Duodenal mucosa (tissue), 2 donors: ENCODE measurements at regions not wholly inside any gene's neighbourhood (a gene's known extent, or its start where the extent isn't known, plus 50 kb on each side); places are given as distances from the start of the nearest gene placed in this dataset.

Experiments used
- H3K27ac ChIP-seq: one replicate; pipeline ENCODE4 v1.7.0; 2013; ENCODE audit warnings: low read depth, low read length
- H3K27me3 ChIP-seq, 2 donors: one replicate each; pipeline ENCODE4 v1.7.0; 2013; ENCODE audit warnings: low read length in 2 of 2, control low read depth in 1 of 2; ENCODE audit not compliant: insufficient read depth in 2 of 2, control insufficient read depth in 1 of 2
- H3K36me3 ChIP-seq, 2 donors: one replicate each; pipeline ENCODE4 v1.7.0; 2013; ENCODE audit warnings: low read length in 2 of 2, control low read depth in 1 of 2; ENCODE audit not compliant: insufficient read depth in 2 of 2, control insufficient read depth in 1 of 2
- H3K4me1 ChIP-seq, 2 donors: one replicate each; pipeline ENCODE4 v1.7.0; 2013; ENCODE audit warnings: low read length in 2 of 2, control low read depth in 1 of 2; ENCODE audit not compliant: insufficient read depth in 2 of 2, control insufficient read depth in 1 of 2
- H3K4me3 ChIP-seq, 2 donors: one replicate each; pipeline ENCODE4 v1.7.0; 2013; ENCODE audit warnings: low read length in 2 of 2, low read depth in 1 of 2
- H3K9ac ChIP-seq, 2 donors: one replicate each; pipeline ENCODE4 v1.7.0; 2013; ENCODE audit warnings: low read length in 2 of 2, low read depth in 1 of 2
- H3K9me3 ChIP-seq, 2 donors: one replicate each; pipeline ENCODE4 v1.7.0; 2013; ENCODE audit warnings: low read length in 2 of 2, control low read depth in 1 of 2; ENCODE audit not compliant: control insufficient read depth in 1 of 2

DNA sequence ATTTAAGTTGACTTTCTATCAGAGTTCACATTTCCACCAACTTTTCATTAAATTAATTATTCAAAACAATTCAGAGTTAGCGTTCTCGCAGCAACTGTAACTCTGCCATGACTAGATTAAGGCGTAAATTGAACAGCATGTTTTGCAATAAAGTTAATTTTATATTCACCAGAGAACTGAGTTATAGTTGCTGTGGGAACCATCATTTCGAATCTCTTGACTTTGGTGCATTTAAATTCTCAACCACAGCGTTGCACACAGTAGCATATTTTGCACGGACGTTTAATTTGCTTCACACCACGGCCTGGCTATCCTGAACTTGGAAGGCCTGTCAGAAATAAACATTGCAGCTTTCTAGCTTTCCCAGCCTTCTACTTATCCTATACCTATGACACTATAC lies 144.3 kb upstream of the WWC1 start:
- H3K4me1 ChIP-seq, result no peaks in the 10 kb centered on the region
- H3K36me3 ChIP-seq, result no peaks in the 10 kb centered on the region
- H3K27ac ChIP-seq, result no peak overlapping the region
- H3K9me3 ChIP-seq, result no peaks in the 10 kb centered on the region
- no peaks in the 10 kb centered on the region for H3K27me3 ChIP-seq
- no peak overlapping the region for H3K4me3 ChIP-seq
- no peak overlapping the region for H3K9ac ChIP-seq

DNA sequence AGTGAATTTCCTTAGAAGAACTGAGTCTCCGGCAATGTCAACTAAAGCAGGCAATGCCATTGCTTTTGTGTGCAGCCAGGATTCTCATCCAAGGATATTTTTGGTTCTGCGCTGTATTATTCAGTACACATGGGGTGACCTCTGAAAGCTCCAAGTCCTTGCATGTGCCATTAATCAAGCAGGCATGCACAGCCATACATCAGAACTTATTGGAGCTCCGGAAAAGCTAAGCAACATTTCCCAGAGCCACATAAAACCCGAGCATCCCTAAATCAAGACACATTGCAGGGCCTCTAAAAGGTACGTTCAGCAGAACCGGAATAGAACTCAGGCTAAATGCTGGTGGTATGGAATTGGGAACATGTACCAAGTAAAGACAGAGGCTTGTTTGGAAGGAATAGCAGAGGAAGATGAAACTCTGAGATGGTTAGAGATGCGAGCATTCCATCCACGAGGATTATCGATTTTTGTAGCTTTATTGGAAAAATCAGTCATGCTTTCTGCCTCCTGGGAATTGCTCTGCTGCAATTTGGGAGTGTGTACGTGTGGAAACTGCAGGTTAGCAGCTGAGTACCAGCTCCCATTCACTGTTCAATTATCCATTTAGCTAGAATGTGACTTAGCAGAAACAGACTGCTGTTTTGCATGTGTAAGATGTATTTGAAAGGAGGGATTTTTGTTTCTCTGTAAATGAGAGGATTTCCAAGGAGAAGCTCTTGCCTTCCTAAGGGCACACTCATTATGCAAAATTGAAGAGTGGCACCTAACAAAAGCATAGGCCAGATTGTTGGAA lies 143.7 kb upstream of the WWC1 start:
- Histone ChIP-seq H3K4me3 (no peak overlapping the region), H3K9me3 (no peaks in the 10 kb centered on the region), H3K36me3 (no peaks in the 10 kb centered on the region), H3K27me3 (no peaks in the 10 kb centered on the region), H3K9ac (no peak overlapping the region), H3K27ac (no peak overlapping the region), H3K4me1 (no peaks in the 10 kb centered on the region)

DNA sequence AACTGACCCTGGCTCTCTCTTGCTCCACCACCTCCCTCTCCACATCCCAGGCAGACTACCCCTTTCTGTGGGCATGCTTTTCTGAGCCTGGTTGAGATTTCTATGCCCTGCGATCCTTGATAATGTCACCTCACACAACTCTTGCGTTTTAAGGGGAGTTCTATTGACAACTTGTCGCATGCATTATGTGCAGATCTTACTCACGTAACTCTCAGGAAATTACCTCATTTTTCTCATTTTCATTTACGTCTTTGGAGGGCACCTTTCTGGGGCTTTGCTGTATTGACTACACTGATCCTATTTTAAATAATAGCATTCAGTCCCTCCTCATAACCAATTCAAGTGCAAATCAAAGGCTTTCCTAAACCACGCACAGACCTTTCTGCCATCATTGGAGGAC lies 140.4 kb upstream of the WWC1 start:
- H3K4me3 ChIP-seq, result no peak overlapping the region
- no peaks in the 10 kb centered on the region for H3K9me3 ChIP-seq
- H3K36me3 ChIP-seq, result no peaks in the 10 kb centered on the region
- no peaks in the 10 kb centered on the region for H3K4me1 ChIP-seq
- no peak overlapping the region for H3K9ac ChIP-seq
- H3K27me3 ChIP-seq, result no peaks in the 10 kb centered on the region
- no peak overlapping the region for H3K27ac ChIP-seq

DNA sequence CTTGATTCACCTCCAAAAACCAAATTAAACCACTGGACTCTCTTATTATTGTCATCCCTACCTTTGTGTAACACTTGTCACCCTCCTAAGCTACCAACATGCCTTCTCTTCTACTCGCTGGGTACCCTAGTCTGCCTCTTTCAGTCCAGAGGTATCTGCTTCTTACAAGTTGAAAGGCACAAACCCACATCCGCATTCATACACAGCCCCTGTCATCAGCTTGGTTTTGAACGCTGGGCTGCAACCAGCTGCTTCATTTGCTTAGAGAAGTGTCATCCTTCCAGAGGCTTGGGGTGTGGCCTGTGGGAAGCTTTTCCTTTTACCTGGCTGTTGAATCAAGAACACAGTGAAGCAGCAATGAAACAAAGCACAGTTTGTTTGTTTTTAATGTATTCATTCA lies 138.8 kb upstream of the WWC1 start:
- Histone ChIP-seq H3K27me3 (peaks cover 0 to 3% of the 10 kb centered on the region in 2 donors), H3K9me3 (no peaks in the 10 kb centered on the region), H3K27ac (no peak overlapping the region), H3K4me1 (no peaks in the 10 kb centered on the region), H3K36me3 (no peaks in the 10 kb centered on the region), H3K4me3 (no peak overlapping the region), H3K9ac (no peak overlapping the region)

DNA sequence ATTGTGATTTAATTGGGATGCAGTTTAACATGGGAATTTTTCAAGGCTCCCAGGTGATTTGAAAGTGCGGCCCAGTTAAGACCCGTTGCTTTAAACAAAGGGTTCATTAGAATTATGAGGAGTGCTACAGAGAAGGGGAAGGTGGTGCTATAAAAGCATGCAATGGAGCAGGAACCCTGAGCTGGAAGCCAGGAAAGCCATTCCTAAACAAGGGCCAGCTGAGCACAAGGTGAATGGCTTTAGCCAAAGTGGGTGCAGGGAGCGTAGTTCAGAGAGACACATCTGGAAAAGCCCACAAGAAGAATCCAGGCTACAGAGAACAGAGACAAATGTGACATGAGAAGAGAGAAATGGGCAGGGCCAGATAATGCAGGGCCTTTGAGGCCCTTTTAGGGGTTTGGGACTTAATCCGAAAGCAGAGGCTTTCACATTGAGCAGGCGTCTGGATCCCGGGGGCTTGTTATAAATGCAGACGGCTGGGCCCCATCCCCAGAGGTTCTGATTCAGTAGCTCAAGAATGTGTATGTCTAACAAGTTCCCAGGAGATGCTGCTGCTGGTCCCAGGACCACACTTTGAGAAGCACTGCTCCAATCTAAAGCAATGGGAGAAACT lies 138.1 kb upstream of the WWC1 start:
- H3K36me3 ChIP-seq, result no peaks in the 10 kb centered on the region
- no peak overlapping the region for H3K4me3 ChIP-seq
- no peaks in the 10 kb centered on the region for H3K4me1 ChIP-seq
- H3K27me3 ChIP-seq, result peaks cover 0 to 3% of the 10 kb centered on the region in 2 donors
- H3K9ac ChIP-seq, result no peak overlapping the region
- H3K27ac ChIP-seq, result no peak overlapping the region
- no peaks in the 10 kb centered on the region for H3K9me3 ChIP-seq

DNA sequence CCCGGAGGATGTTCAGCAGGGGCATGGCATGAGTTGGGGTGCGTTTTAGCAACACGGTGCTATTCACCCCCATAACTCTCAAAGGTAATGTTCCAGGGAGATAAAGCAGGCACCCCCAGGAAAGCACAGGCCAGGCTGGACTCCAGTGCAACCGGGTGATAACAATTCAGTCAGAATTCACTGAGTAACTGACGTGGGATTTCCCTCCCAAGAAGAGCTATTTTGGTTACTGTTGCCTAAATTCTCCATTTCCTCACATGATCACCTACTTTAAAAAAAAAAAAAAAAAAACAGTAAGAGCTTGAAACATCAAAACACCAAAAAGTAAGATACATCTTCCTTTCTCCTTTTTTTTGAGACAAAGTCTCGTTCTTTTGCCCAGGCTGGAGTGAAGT lies 137.6 kb upstream of the WWC1 start:
- H3K9ac ChIP-seq, result no peak overlapping the region
- H3K4me1 ChIP-seq, result no peaks in the 10 kb centered on the region
- no peaks in the 10 kb centered on the region for H3K9me3 ChIP-seq
- H3K4me3 ChIP-seq, result no peak overlapping the region
- no peaks in the 10 kb centered on the region for H3K36me3 ChIP-seq
- peaks cover 0 to 3% of the 10 kb centered on the region in 2 donors for H3K27me3 ChIP-seq
- H3K27ac ChIP-seq, result no peak overlapping the region

DNA sequence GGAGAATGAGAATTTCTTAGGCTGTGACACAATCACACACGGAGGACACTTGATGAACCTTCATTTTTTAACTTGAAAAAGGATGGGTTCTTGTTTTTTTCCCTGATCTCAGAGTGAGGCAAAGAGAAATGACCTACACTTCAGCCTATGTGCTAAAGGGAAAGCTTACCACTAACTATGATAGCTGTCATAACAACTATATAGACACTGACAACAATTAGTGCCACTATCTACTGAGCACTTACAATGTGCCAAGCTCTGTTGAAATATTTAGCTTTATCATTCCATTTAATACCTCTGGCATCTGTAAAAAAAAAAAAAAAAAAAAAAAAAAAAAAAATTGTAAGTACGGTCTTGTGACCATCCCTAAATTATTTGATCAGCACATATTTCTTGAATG lies 135.9 kb upstream of the WWC1 start:
- Histone ChIP-seq H3K27ac (no peak overlapping the region), H3K9me3 (no peaks in the 10 kb centered on the region), H3K4me1 (peaks cover 3 to 9% of the 10 kb centered on the region in 2 donors), H3K4me3 (no peak overlapping the region), H3K9ac (no peak overlapping the region), H3K27me3 (peaks cover 0 to 3% of the 10 kb centered on the region in 2 donors), H3K36me3 (no peaks in the 10 kb centered on the region)

DNA sequence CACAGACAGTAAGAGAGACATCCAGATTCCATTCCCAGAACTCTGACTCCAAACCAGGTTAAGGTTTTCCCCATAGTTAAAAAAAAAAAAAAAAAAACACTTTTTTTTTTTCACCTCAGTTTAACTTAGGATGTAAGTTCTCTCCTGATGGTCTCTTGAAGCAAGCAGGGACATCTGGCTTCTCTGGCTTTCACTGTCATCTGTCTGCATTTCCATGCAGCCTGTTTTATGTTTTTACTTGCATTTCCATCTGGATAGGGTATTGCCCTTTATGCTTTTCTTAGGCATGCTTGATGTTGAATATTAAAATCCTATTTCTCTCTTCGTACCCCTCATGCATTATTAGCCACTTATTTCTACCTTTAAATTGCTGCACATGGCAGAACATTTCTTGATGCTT lies 135.3 kb upstream of the WWC1 start:
- peaks cover 0 to 3% of the 10 kb centered on the region in 2 donors for H3K27me3 ChIP-seq

DNA sequence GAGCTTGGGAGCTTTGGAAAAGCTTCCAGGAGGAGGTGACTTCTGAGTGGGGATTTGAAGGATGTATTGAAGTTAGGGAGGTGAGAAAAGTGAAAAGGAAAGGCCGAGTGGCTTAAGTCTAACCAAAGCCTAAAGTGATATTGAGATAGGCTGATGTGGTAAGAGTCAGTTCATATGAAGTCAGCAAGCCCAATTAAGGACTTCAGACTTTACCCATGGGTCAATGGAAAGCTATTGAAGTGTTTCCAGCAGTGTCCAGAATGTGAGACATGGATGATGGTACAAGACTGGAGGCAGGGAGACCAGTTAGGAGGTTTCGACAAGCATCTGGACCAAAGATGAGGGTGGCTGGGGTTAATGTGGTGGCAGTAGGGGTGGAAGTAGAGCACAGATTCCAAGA lies 134.3 kb upstream of the WWC1 start:
- H3K36me3 ChIP-seq, result no peaks in the 10 kb centered on the region
- no peak overlapping the region for H3K9ac ChIP-seq
- no peak overlapping the region for H3K27ac ChIP-seq
- no peaks in the 10 kb centered on the region for H3K9me3 ChIP-seq
- H3K4me1 ChIP-seq, result peaks cover 3 to 9% of the 10 kb centered on the region in 2 donors
- H3K27me3 ChIP-seq, result peaks cover 0 to 3% of the 10 kb centered on the region in 2 donors
- no peak overlapping the region for H3K4me3 ChIP-seq

More for the DNA sequence above, 135.3 kb upstream of the WWC1 start:
- Histone ChIP-seq H3K36me3 (no peaks in the 10 kb centered on the region), H3K9ac (no peak overlapping the region), H3K4me1 (peaks cover 3 to 9% of the 10 kb centered on the region in 2 donors), H3K27ac (no peak overlapping the region), H3K4me3 (no peak overlapping the region), H3K9me3 (no peaks in the 10 kb centered on the region)

DNA sequence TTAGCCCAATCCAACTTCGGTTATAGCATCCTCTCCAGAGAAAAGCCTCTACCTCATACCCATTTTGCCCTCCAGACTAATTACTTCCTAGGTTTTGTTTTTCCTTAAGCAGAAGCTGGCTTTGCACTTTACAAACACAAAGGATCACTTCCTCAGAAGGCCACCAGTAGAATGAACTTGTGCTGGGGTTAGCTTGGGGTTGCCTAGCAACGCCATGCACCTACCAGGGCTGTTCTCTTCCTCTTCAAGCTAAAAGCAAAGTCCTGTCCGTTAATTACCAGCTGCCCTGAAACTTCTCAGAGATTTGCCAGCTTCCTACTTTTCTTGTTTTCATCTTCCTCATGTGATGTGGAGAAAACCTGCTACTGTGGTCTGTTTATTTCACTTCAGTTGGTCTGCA lies 132.0 kb upstream of the WWC1 start:
- H3K4me3 ChIP-seq, result no peak overlapping the region
- no peaks in the 10 kb centered on the region for H3K36me3 ChIP-seq
- H3K9ac ChIP-seq, result no peak overlapping the region
- H3K27ac ChIP-seq, result no peak overlapping the region
- no peaks in the 10 kb centered on the region for H3K9me3 ChIP-seq
- peaks cover 12 to 13% of the 10 kb centered on the region in 2 donors for H3K4me1 ChIP-seq
- H3K27me3 ChIP-seq, result peaks cover 0 to 3% of the 10 kb centered on the region in 2 donors
